H9 (cell line): ENCODE measurements at regions not wholly inside any gene's neighbourhood (a gene's known extent, or its start where the extent isn't known, plus 50 kb on each side); places are given as distances from the start of the nearest gene placed in this dataset.

ENCODE experiments used
- DNase-seq: peaks from one replicate; pipeline ENCODE4 v3.0.0-alpha.2; 2017
- H2AFZ ChIP-seq: one replicate; pipeline ENCODE4 v1.6.1; 2013; ENCODE audit warnings: mild to moderate bottlenecking, low read length, control low read depth, moderate library complexity
- H2AK5ac ChIP-seq: 2 replicates; pipeline ENCODE4 v1.6.1; 2013; ENCODE audit warnings: low read length, control low read depth, mixed read lengths; ENCODE audit not compliant: insufficient read length
- H2BK120ac ChIP-seq: one replicate; pipeline ENCODE4 v1.6.1; 2013; ENCODE audit warnings: low read depth, mild to moderate bottlenecking, low read length, control low read depth, inconsistent platforms; ENCODE audit not compliant: poor library complexity, severe bottlenecking
- H2BK12ac ChIP-seq: 2 replicates; pipeline ENCODE4 v1.6.1; 2013; ENCODE audit warnings: low read length, control low read depth, mixed read lengths, low read depth; ENCODE audit not compliant: insufficient read length
- H2BK15ac ChIP-seq: 2 replicates; pipeline ENCODE4 v1.6.1; 2013; ENCODE audit warnings: low read depth, low read length, control low read depth
- H2BK20ac ChIP-seq: one replicate; pipeline ENCODE4 v1.6.1; 2013; ENCODE audit warnings: low read depth, mild to moderate bottlenecking, low read length, control low read depth, inconsistent platforms; ENCODE audit not compliant: poor library complexity, severe bottlenecking
- H2BK5ac ChIP-seq: 2 replicates; pipeline ENCODE4 v1.6.1; 2013; ENCODE audit warnings: low read length, control low read depth, mixed read lengths; ENCODE audit not compliant: insufficient read length
- H3K14ac ChIP-seq: 2 replicates; pipeline ENCODE4 v1.6.1; 2013; ENCODE audit warnings: low read length, control low read depth; ENCODE audit not compliant: insufficient read depth
- H3K18ac ChIP-seq: 2 replicates; pipeline ENCODE4 v1.6.1; 2013; ENCODE audit warnings: low read depth, mild to moderate bottlenecking, mixed read lengths, low read length, control low read depth; ENCODE audit not compliant: insufficient read length
- H3K23ac ChIP-seq: 2 replicates; pipeline ENCODE4 v1.6.1; 2013; ENCODE audit warnings: low read length, control low read depth, mixed read lengths, low read depth; ENCODE audit not compliant: insufficient read length
- H3K23me2 ChIP-seq: 2 replicates; pipeline ENCODE4 v1.6.1; 2013; ENCODE audit warnings: low read depth, mild to moderate bottlenecking, mixed read lengths, low read length, control low read depth; ENCODE audit not compliant: insufficient read length, poor library complexity, severe bottlenecking
- H3K27ac ChIP-seq: 2 replicates; pipeline ENCODE4 v1.5.1; 2013; ENCODE audit warnings: low read length, control low read depth, mixed read lengths, low read depth; ENCODE audit not compliant: insufficient read length
- H3K27me3 ChIP-seq: 2 replicates; pipeline ENCODE4 v1.6.1; 2013; ENCODE audit warnings: low read length, control low read depth, inconsistent platforms; ENCODE audit not compliant: insufficient read depth
- H3K4ac ChIP-seq: 2 replicates; pipeline ENCODE4 v1.6.1; 2013; ENCODE audit warnings: low read depth, mild to moderate bottlenecking, control low read depth, inconsistent platforms, low read length, moderate library complexity
- H3K4me1 ChIP-seq: 2 replicates; pipeline ENCODE4 v1.6.1; 2013; ENCODE audit warnings: low read length, control low read depth, inconsistent platforms; ENCODE audit not compliant: insufficient read depth
- H3K4me2 ChIP-seq: 2 replicates; pipeline ENCODE4 v1.6.1; 2013; ENCODE audit warnings: low read length, control low read depth, mixed read lengths; ENCODE audit not compliant: insufficient read length, insufficient read depth
- H3K56ac ChIP-seq: 2 replicates; pipeline ENCODE4 v1.6.1; 2013; ENCODE audit warnings: low read depth, mild to moderate bottlenecking, mixed read lengths, low read length, control low read depth; ENCODE audit not compliant: insufficient read length
- H3K79me1 ChIP-seq: 2 replicates; pipeline ENCODE4 v1.6.1; 2013; ENCODE audit warnings: low read depth, mild to moderate bottlenecking, moderate library complexity, low read length, control low read depth, inconsistent platforms; ENCODE audit not compliant: insufficient read depth, poor library complexity, severe bottlenecking
- H3K79me2 ChIP-seq: 2 replicates; pipeline ENCODE4 v1.6.1; 2013; ENCODE audit warnings: low read length, control low read depth, inconsistent platforms; ENCODE audit not compliant: insufficient read depth
- H3K9ac ChIP-seq: 2 replicates; pipeline ENCODE4 v1.6.1; 2013; ENCODE audit warnings: low read length, control low read depth, mixed read lengths; ENCODE audit not compliant: insufficient read length; ENCODE audit errors: extremely low read depth
- H3K9me3 ChIP-seq: one replicate; pipeline ENCODE4 v1.6.1; 2013; ENCODE audit warnings: low read depth, low read length, inconsistent platforms; ENCODE audit not compliant: control insufficient read depth
- H3T11ph ChIP-seq: one replicate; pipeline ENCODE4 v1.6.1; 2013; ENCODE audit warnings: mild to moderate bottlenecking, low read length, control low read depth, inconsistent platforms
- H4K20me1 ChIP-seq: one replicate; pipeline ENCODE4 v1.6.1; 2013; ENCODE audit not compliant: control insufficient read depth, insufficient read length, insufficient read depth
- H4K5ac ChIP-seq: 2 replicates; pipeline ENCODE4 v1.6.1; 2013; ENCODE audit warnings: low read depth, mild to moderate bottlenecking, mixed read lengths, low read length, control low read depth; ENCODE audit not compliant: insufficient read length
- H4K8ac ChIP-seq: replicated peaks from 2 replicates; pipeline ENCODE4 v1.6.1; 2013; ENCODE audit warnings: low read length, control low read depth, mixed read lengths, low read depth; ENCODE audit not compliant: insufficient read length
- H4K91ac ChIP-seq: 2 replicates; pipeline ENCODE4 v1.6.1; 2013; ENCODE audit warnings: low read depth, mild to moderate bottlenecking, moderate library complexity, mixed read lengths, low read length, control low read depth; ENCODE audit not compliant: insufficient read length
- H3K27ac Mint-ChIP-seq, 3 experiments: 2 replicates in 2 of 3; 3 replicates in 1 of 3; pipeline ENCODE4 v1.8.0; 2020 to 2021; ENCODE audit warnings: mixed read lengths in 3 of 3, mild to moderate bottlenecking in 1 of 3, moderate library complexity in 1 of 3
- H3K27me3 Mint-ChIP-seq: 2 replicates; pipeline ENCODE4 v1.8.0; 2021; ENCODE audit warnings: low read depth, mild to moderate bottlenecking, moderate library complexity, mixed read lengths
- H3K36me3 Mint-ChIP-seq, 3 experiments: 2 replicates in 2 of 3; 3 replicates in 1 of 3; pipeline ENCODE4 v1.8.0; 2020 to 2021; ENCODE audit warnings: low read depth in 3 of 3, mixed read lengths in 3 of 3; ENCODE audit not compliant: insufficient read depth in 1 of 3
- H3K4me1 Mint-ChIP-seq, 2 experiments: 2 replicates each; pipeline ENCODE4 v1.8.0; 2020; ENCODE audit warnings: mixed read lengths in 2 of 2
- H3K4me3 Mint-ChIP-seq, 2 experiments: 2 replicates in 1 of 2; 3 replicates in 1 of 2; pipeline ENCODE4 v1.8.0; 2020 to 2021; ENCODE audit warnings: mild to moderate bottlenecking in 2 of 2, mixed read lengths in 2 of 2, moderate library complexity in 1 of 2
- H3K9me3 Mint-ChIP-seq, 2 experiments: 2 replicates in 1 of 2; 3 replicates in 1 of 2; pipeline ENCODE4 v1.8.0; 2020; ENCODE audit warnings: mild to moderate bottlenecking in 2 of 2, mixed read lengths in 2 of 2, moderate library complexity in 1 of 2
- CTCF ChIP-seq: fragments of 200-600 bp; sonication (generic); conservative IDR thresholded peaks from 3 replicates; pipeline ENCODE4 v1.8.0; 2021; ENCODE audit warnings: antibody characterized with exemption, mild to moderate bottlenecking
- WGBS: extraction: QIAGEN DNeasy Blood & Tissue Kit; methylation state at CpG from one replicate; pipeline ENCODE4 v1.1.7; 2013; ENCODE audit warnings: missing lambda C conversion rate, low lambda C conversion rate, mixed read lengths; ENCODE audit not compliant: insufficient read length; ENCODE audit errors: extremely low coverage; 5-methylcytosine and 5-hydroxymethylcytosine counted together

- Histone ChIP-seq H2AFZ (no peak overlapping the region), H3T11ph (no peak overlapping the region), H3K9ac (no peak overlapping the region), H2BK120ac (no peak overlapping the region), H4K20me1 (no peaks in the 10 kb centered on the region), H3K9me3 (no peaks in the 10 kb centered on the region), H3K79me1 (no peaks in the 10 kb centered on the region), H3K14ac (no peak overlapping the region), H4K8ac (no peak overlapping the region), H3K4ac (no peak overlapping the region), H3K4me1 (no peaks in the 10 kb centered on the region), H2AK5ac (no peak overlapping the region), H4K5ac (no peak overlapping the region), H3K79me2 (no peaks in the 10 kb centered on the region), H2BK12ac (no peak overlapping the region), H3K56ac (no peak overlapping the region), H3K23ac (no peak overlapping the region), H3K27ac (no peak overlapping the region), H3K23me2 (no peaks in the 10 kb centered on the region), H3K27me3 (no peaks in the 10 kb centered on the region), H2BK15ac (no peak overlapping the region), H2BK5ac (no peak overlapping the region), H4K91ac (no peak overlapping the region), H3K18ac (no peak overlapping the region), H3K4me2 (no peak overlapping the region), H2BK20ac (no peak overlapping the region)
- peaks cover 9 to 22% of the 10 kb centered on the region in 2 experiments; a peak in 3 of 4 replicates for H3K4me1 Mint-ChIP-seq
- H3K4me3 Mint-ChIP-seq: no peak overlapping the region
- H3K27me3 Mint-ChIP-seq: no peaks in the 10 kb centered on the region
- H3K9me3 Mint-ChIP-seq: no peaks in the 10 kb centered on the region
- no CpG with 5 or more reads among the region's 2 CpGs for WGBS
- no peaks in the 10 kb centered on the region for H3K36me3 Mint-ChIP-seq
- H3K27ac Mint-ChIP-seq: no peak overlapping the region
- no peak for TF ChIP-seq CTCF
- DNase-seq: no peak
Observed at GRCh38 chr10:125482108-125482507, 200.9 kb downstream of the TEX36 start.
